Lung (tissue), 11 donors: ENCODE measurements at regions not wholly inside any gene's neighbourhood (a gene's known extent, or its start where the extent isn't known, plus 50 kb on each side); places are given as distances from the start of the nearest gene placed in this dataset.
A peak's percentile ranks its signal among the peaks of the same experiment; 100 is the strongest.

Experiments
- ATAC-seq: fragments of 200-7000 bp; cut with Tn5 transposase; one replicate; pipeline ENCODE4 v1.9.1; 2020; ENCODE audit warnings: moderate number of reproducible peaks; ENCODE audit not compliant: insufficient read depth, low FRiP score
- DNase-seq, 3 donors: peaks; one replicate each; pipeline ENCODE4 v3.0.0-alpha.2; 2013 to 2017
- H3K27ac ChIP-seq, 2 donors: one replicate each; pipeline ENCODE4 v1.5.1; 2013; ENCODE audit warnings: mild to moderate bottlenecking in 2 of 2, moderate library complexity in 2 of 2, control low read depth in 1 of 2, inconsistent platforms in 1 of 2, low read depth in 1 of 2, low read length in 1 of 2
- H3K27me3 ChIP-seq, 3 donors: one replicate each; pipeline ENCODE4 v1.5.1; 2013; ENCODE audit warnings: low read length in 2 of 3; ENCODE audit not compliant: control insufficient read depth in 3 of 3, insufficient read depth in 3 of 3
- H3K36me3 ChIP-seq, 4 donors: one replicate each; pipeline ENCODE4 v1.5.1; 2013; ENCODE audit warnings: low read length in 4 of 4, mild to moderate bottlenecking in 1 of 4, moderate library complexity in 1 of 4; ENCODE audit not compliant: control insufficient read depth in 4 of 4, insufficient read depth in 4 of 4
- H3K4me1 ChIP-seq, 5 donors: one replicate each; pipeline ENCODE4 v1.5.1; 2013; ENCODE audit warnings: low read length in 5 of 5, mild to moderate bottlenecking in 2 of 5, moderate library complexity in 1 of 5; ENCODE audit not compliant: control insufficient read depth in 5 of 5, insufficient read depth in 5 of 5
- H3K4me3 ChIP-seq: one replicate; pipeline ENCODE4 v1.5.1; 2013; ENCODE audit warnings: mild to moderate bottlenecking, control low read depth, moderate library complexity
- H3K9ac ChIP-seq, 2 donors: one replicate each; pipeline ENCODE4 v1.5.1; 2013; ENCODE audit warnings: low read length in 2 of 2, control low read depth in 1 of 2; ENCODE audit not compliant: insufficient read depth in 1 of 2
- H3K9me3 ChIP-seq, 4 donors: one replicate each; pipeline ENCODE4 v1.5.1; 2013; ENCODE audit warnings: low read length in 3 of 4, mild to moderate bottlenecking in 1 of 4, moderate library complexity in 1 of 4; ENCODE audit not compliant: control insufficient read depth in 4 of 4, insufficient read depth in 3 of 4
- CTCF ChIP-seq: IDR thresholded peaks from 2 replicates; pipeline ENCODE4 v1.5.1; 2012; ENCODE audit warnings: mild to moderate bottlenecking; ENCODE audit errors: control extremely low read depth, extremely low read depth
- WGBS, 2 donors: extraction: QIAGEN DNeasy Blood & Tissue Kit; methylation state at CpG; one replicate each; pipeline ENCODE4 v1.1.7; 2013; 5-methylcytosine and 5-hydroxymethylcytosine counted together
- donor health status: control.
- donor health status: control.
- donor health status: Bipolar disorder and iron deficiency.
- donor health status: healthy.
- donor health status: DM: yes; HTN: yes; CAD: no.

GRCh38 chr18:49673281-49673680 is 111.4 kb downstream of the LIPG start:
- peaks cover 0 to 1% (median 0%) of the 10 kb centered on the region in 4 donors for H3K9me3 ChIP-seq
- H3K27me3 ChIP-seq, result no peaks in the 10 kb centered on the region
- WGBS, 2 donors, result 68 to 86% methylated on average over 5 of the region's 5 CpGs
- DNase-seq (no peak), ATAC-seq (no peak)
- H3K27ac ChIP-seq, result no peak overlapping the region
- peaks cover 0 to 13% (median 2%) of the 10 kb centered on the region in 5 donors for H3K4me1 ChIP-seq
- no peaks in the 10 kb centered on the region for H3K36me3 ChIP-seq
- no peak overlapping the region for H3K4me3 ChIP-seq
- TF ChIP-seq CTCF, result no peak
- no peak overlapping the region for H3K9ac ChIP-seq

GRCh38 chr18:49672853-49673252 is 111.0 kb downstream of the LIPG start:
- Histone ChIP-seq H3K4me3 (no peak overlapping the region), H3K4me1 (peaks cover 0 to 17% (median 2%) of the 10 kb centered on the region in 5 donors), H3K27me3 (no peaks in the 10 kb centered on the region), H3K36me3 (no peaks in the 10 kb centered on the region), H3K9me3 (peaks cover 0 to 1% (median 0%) of the 10 kb centered on the region in 4 donors), H3K27ac (no peak overlapping the region), H3K9ac (no peak overlapping the region)
- ATAC-seq (no peak), DNase-seq (peak in 1 of 3 donors; percentile 25)
- 72 to 87% methylated on average over 1 of the region's 1 CpG for WGBS, 2 donors
- TF ChIP-seq CTCF, result no peak

GRCh38 chr18:49669403-49669802 is 107.5 kb downstream of the LIPG start:
- Histone ChIP-seq H3K4me3 (no peak overlapping the region), H3K27ac (no peak overlapping the region), H3K4me1 (peaks cover 0 to 31% (median 2%) of the 10 kb centered on the region in 5 donors), H3K27me3 (no peaks in the 10 kb centered on the region), H3K9me3 (no peaks in the 10 kb centered on the region), H3K36me3 (no peaks in the 10 kb centered on the region), H3K9ac (no peak overlapping the region)
- WGBS, 2 donors, result 83 to 92% methylated on average over 5 of the region's 5 CpGs
- ATAC-seq, result no peak
- no peak for TF ChIP-seq CTCF
- DNase-seq, result no peak
